Caco-2 (cell line): ENCODE measurements at regions not wholly inside any gene's neighbourhood (a gene's known extent, or its start where the extent isn't known, plus 50 kb on each side); places are given as distances from the start of the nearest gene placed in this dataset.
A peak's percentile ranks its signal among the peaks of the same experiment; 100 is the strongest.

Experiments
- BruUV-seq: library from RNA; stranded (reverse); fragments of 400-500 nt; replicated peaks from 2 replicates; lab custom pipeline; 2021; lab: Mats Ljungman, UMichigan
- CTCF ChIA-PET: fragments of 300-600 bp; sonication (Branson Sonifier 250); formaldehyde crosslinking; loops from one replicate; lab custom pipeline; 2022; ENCODE audit warnings: antibody characterized with exemption; lab: Charles Lee
- POLR2A ChIA-PET: fragments of 300-600 bp; sonication (Branson Sonifier 250); formaldehyde crosslinking; loops from one replicate; lab custom pipeline; 2022; ENCODE audit warnings: antibody characterized with exemption; lab: Charles Lee
- DNase-seq, 2 experiments: peaks; one replicate each; pipeline versions ENCODE4 v3.0.0 to v3.0.0-alpha.2; 2020 to 2022
- H3K27me3 ChIP-seq: replicated peaks from 2 replicates; pipeline ENCODE4 v1.6.0; 2011; ENCODE audit warnings: low read length; ENCODE audit not compliant: control insufficient read depth, insufficient read depth
- H3K36me3 ChIP-seq: 2 replicates; pipeline ENCODE4 v1.5.1; 2011; ENCODE audit warnings: low read length; ENCODE audit not compliant: control insufficient read depth, insufficient read depth
- H3K4me1 ChIP-seq: fragments of 250-450 bp; sonication (Bioruptor Pico); 2 replicates; pipeline ENCODE4 v1.5.1; 2020; ENCODE audit warnings: mild to moderate bottlenecking
- H3K4me3 ChIP-seq: 2 replicates; pipeline ENCODE4 v1.5.1; 2011; ENCODE audit warnings: low read depth, mild to moderate bottlenecking, control low read depth, low read length
- H3K9me3 ChIP-seq: fragments of 250-450 bp; sonication (Bioruptor Pico); 2 replicates; pipeline ENCODE4 v1.5.1; 2020; ENCODE audit warnings: mild to moderate bottlenecking, moderate library complexity
- H3K27ac Mint-ChIP-seq: one replicate; pipeline ENCODE4 v1.8.0; 2022; ENCODE audit warnings: mixed read lengths; ENCODE audit not compliant: unreplicated experiment
- H3K27me3 Mint-ChIP-seq: one replicate; pipeline ENCODE4 v1.8.0; 2022; ENCODE audit warnings: mixed read lengths; ENCODE audit not compliant: insufficient read depth, unreplicated experiment
- H3K36me3 Mint-ChIP-seq: one replicate; pipeline ENCODE4 v1.8.0; 2022; ENCODE audit warnings: mild to moderate bottlenecking, mixed read lengths; ENCODE audit not compliant: insufficient read depth, unreplicated experiment
- H3K4me1 Mint-ChIP-seq: one replicate; pipeline ENCODE4 v1.8.0; 2022; ENCODE audit warnings: low read depth, mixed read lengths; ENCODE audit not compliant: unreplicated experiment
- H3K4me3 Mint-ChIP-seq: one replicate; pipeline ENCODE4 v1.8.0; 2022; ENCODE audit warnings: mild to moderate bottlenecking, moderate library complexity, mixed read lengths; ENCODE audit not compliant: unreplicated experiment
- H3K9me3 Mint-ChIP-seq: one replicate; pipeline ENCODE4 v1.8.0; 2022; ENCODE audit warnings: mixed read lengths; ENCODE audit not compliant: unreplicated experiment
- CTCF ChIP-seq, 2 experiments: fragments of 200-600 bp in 1 of 2; IDR thresholded peaks; 1 replicate in 1 of 2; 2 replicates in 1 of 2; pipeline versions ENCODE4 v1.5.1 to v1.8.0; 2011 to 2022; ENCODE audit warnings: antibody characterized with exemption in 1 of 2, control low read depth in 1 of 2, inconsistent platforms in 1 of 2, low read depth in 1 of 2, low read length in 1 of 2, mild to moderate bottlenecking in 1 of 2, moderate library complexity in 1 of 2; ENCODE audit not compliant: insufficient read depth in 1 of 2, severe bottlenecking in 1 of 2, unreplicated experiment in 1 of 2
- intact Hi-C: fragments of 100-400 bp; cut with micrococcal nuclease; formaldehyde crosslinking; loops from one replicate; pipeline ENCODE4 v1.10.0; 2022; ENCODE audit not compliant: unreplicated experiment

GRCh38 chr15:46251903-46252302 is 617.1 kb downstream of the SQOR start:
- Mint-ChIP-seq H3K27ac (no peak overlapping the region), H3K9me3 (peaks cover 9% of the 10 kb centered on the region), H3K36me3 (no peaks in the 10 kb centered on the region), H3K27me3 (peaks cover 5% of the 10 kb centered on the region), H3K4me1 (no peaks in the 10 kb centered on the region), H3K4me3 (no peak overlapping the region)
- TF ChIP-seq CTCF (IDR thresholded peaks at IDR 0.05; ENCODE audit: insufficient read depth in 1 of 2, low read depth in 1 of 2, low read length in 1 of 2, severe bottlenecking in 1 of 2, unreplicated experiment in 1 of 2): no peak
- Histone ChIP-seq H3K36me3 (no peaks in the 10 kb centered on the region), H3K4me3 (no peak overlapping the region), H3K9me3 (no peaks in the 10 kb centered on the region), H3K4me1 (no peaks in the 10 kb centered on the region), H3K27me3 (no peaks in the 10 kb centered on the region)
- DNase-seq: no peak
- ChIA-PET POLR2A (no interaction called here), CTCF (no interaction called here)
- intact Hi-C loops: no loop called here
- no TSS peak for BruUV-seq

- H3K9me3 ChIP-seq: 0 out of 2 replicates have a peak, but pooled peaks cover 2% of the 10 kb centered on the region
- POLR2A ChIA-PET: no interaction called here
- H3K27me3 ChIP-seq: no peaks in the 10 kb centered on the region
- no peaks in the 10 kb centered on the region for H3K4me1 ChIP-seq
- no peaks in the 10 kb centered on the region for H3K36me3 Mint-ChIP-seq
- CTCF ChIA-PET: interaction anchor here (0.6 kb wide), 1 partner anchor 553 kb away, joined by 6 read pairs; no protein-coding TSS in a partner anchor
- no peaks in the 10 kb centered on the region for H3K4me1 Mint-ChIP-seq
- TF ChIP-seq CTCF (IDR thresholded peaks at IDR 0.05; ENCODE audit: insufficient read depth in 1 of 2, low read depth in 1 of 2, low read length in 1 of 2, severe bottlenecking in 1 of 2, unreplicated experiment in 1 of 2): no peak
- H3K4me3 Mint-ChIP-seq: no peak overlapping the region
- BruUV-seq: no TSS peak
- peaks cover 3% of the 10 kb centered on the region for H3K27me3 Mint-ChIP-seq
- intact Hi-C loops: no loop called here
- peaks cover 19% of the 10 kb centered on the region for H3K9me3 Mint-ChIP-seq
- DNase-seq: no peak
- no peak overlapping the region for H3K27ac Mint-ChIP-seq
- no peak overlapping the region for H3K4me3 ChIP-seq
- H3K36me3 ChIP-seq: no peaks in the 10 kb centered on the region
These were observed 623.2 kb downstream of the SQOR start for GRCh38 chr15:46258056-46258455.

GRCh38 chr15:46260937-46261336 is 626.1 kb downstream of the SQOR start:
- CTCF ChIA-PET: no interaction called here
- H3K4me3 ChIP-seq: no peak overlapping the region
- no peaks in the 10 kb centered on the region for H3K36me3 Mint-ChIP-seq
- no peak overlapping the region for H3K27ac Mint-ChIP-seq
- peaks cover 5% of the 10 kb centered on the region for H3K4me1 Mint-ChIP-seq
- DNase-seq: peak in 1 of 2 experiments; percentile 13
- H3K9me3 Mint-ChIP-seq: peaks cover 10% of the 10 kb centered on the region
- POLR2A ChIA-PET: no interaction called here
- no peaks in the 10 kb centered on the region for H3K27me3 Mint-ChIP-seq
- TF ChIP-seq CTCF (IDR thresholded peaks at IDR 0.05; ENCODE audit: insufficient read depth in 1 of 2, low read depth in 1 of 2, low read length in 1 of 2, severe bottlenecking in 1 of 2, unreplicated experiment in 1 of 2): peak in 1 of 2 experiments; percentile 21
- 0 out of 2 replicates have a peak, but pooled peaks cover 2% of the 10 kb centered on the region for H3K9me3 ChIP-seq
- no peaks in the 10 kb centered on the region for H3K27me3 ChIP-seq
- H3K36me3 ChIP-seq: no peaks in the 10 kb centered on the region
- no TSS peak for BruUV-seq
- H3K4me1 ChIP-seq: peaks cover 8% of the 10 kb centered on the region
- H3K4me3 Mint-ChIP-seq: no peak overlapping the region
- intact Hi-C loops: no loop called here
